ENCODE measurements at regions not wholly inside any gene's neighbourhood (a gene's known extent, or its start where the extent isn't known, plus 50 kb on each side); places are given as distances from the start of the nearest gene placed in this dataset.

DNA sequence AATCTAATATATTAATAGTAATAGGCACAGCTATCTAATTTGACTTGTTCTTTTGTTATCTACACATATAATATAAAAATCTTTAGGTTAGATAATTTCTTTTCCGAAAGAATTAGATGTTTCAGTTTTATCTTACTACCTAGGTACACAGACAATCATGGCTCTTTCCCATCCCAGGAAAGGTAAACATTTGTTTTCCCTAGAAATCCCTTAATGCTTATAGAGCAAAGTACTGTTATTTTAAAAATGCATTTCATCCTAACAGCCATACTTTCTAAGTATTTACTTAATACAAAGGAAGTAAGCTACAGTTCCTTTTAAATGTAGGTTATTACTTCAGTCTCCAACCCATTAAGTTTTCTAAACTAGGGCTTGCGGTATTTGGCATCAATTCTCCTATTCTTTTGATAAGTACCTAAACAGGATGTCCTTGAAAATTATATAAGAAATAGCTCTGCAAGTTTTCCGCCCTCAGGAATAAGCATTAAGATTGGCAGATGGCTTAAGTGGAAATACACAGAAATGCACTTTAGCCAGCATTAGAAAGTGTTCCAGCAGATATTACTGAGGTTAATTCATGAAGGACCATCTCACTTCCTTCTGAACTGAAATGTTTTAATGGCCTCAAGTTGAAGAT, 616.2 kb upstream of the SPRY2 start:
- H3K36me3 ChIP-seq (ENCODE audit: insufficient read depth, low read length), result no peaks in the 10 kb centered on the region
- no peaks in the 10 kb centered on the region for H3K9me3 ChIP-seq (ENCODE audit: low read depth, low read length)
- DNase-seq (ENCODE audit: low read depth, low spot score), result no peak
- no peak overlapping the region for H3K27ac ChIP-seq
- TF ChIP-seq POLR2AphosphoS5 (IDR thresholded peaks at IDR 0.05; ENCODE audit: borderline replicate concordance, low read depth, low read length) (no peak), FOXP2 (optimal IDR thresholded peaks at IDR 0.05; ENCODE audit: control extremely low read depth, extremely low read length, insufficient read depth) (no peak), EZH2 (IDR thresholded peaks at IDR 0.05) (no peak)
- H3K4me3 ChIP-seq, result no peak overlapping the region
- H3K9ac ChIP-seq (ENCODE audit: insufficient read length), result no peak overlapping the region

DNA sequence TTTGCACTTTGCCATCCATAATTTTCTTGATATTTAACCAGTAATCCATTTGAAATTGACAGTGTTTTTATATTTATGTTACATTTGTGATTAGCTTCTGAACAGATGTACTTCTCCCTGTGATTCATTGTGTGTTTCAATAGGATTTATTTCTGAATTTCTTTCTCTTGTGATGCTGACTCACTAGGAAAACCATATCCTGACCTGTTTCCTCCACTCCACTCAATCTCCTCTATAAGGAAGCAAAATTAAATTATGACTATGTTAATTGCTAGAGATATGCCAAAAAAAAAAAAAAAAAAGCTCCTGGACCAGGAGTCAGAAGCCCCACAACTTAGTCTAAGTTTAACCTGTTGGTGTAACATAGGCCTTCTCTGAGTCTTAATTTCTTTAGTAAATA, 614.6 kb upstream of the SPRY2 start:
- no peak overlapping the region for H3K27ac ChIP-seq
- H3K4me3 ChIP-seq, result no peak overlapping the region
- no peak for DNase-seq (ENCODE audit: low read depth, low spot score)
- no peak for TF ChIP-seq POLR2AphosphoS5 (IDR thresholded peaks at IDR 0.05; ENCODE audit: borderline replicate concordance, low read depth, low read length)
- TF ChIP-seq FOXP2 (optimal IDR thresholded peaks at IDR 0.05; ENCODE audit: control extremely low read depth, extremely low read length, insufficient read depth), result no peak
- no peak for TF ChIP-seq EZH2 (IDR thresholded peaks at IDR 0.05)
- no peaks in the 10 kb centered on the region for H3K9me3 ChIP-seq (ENCODE audit: low read depth, low read length)
- H3K9ac ChIP-seq (ENCODE audit: insufficient read length), result no peak overlapping the region
- H3K36me3 ChIP-seq (ENCODE audit: insufficient read depth, low read length), result no peaks in the 10 kb centered on the region

DNA sequence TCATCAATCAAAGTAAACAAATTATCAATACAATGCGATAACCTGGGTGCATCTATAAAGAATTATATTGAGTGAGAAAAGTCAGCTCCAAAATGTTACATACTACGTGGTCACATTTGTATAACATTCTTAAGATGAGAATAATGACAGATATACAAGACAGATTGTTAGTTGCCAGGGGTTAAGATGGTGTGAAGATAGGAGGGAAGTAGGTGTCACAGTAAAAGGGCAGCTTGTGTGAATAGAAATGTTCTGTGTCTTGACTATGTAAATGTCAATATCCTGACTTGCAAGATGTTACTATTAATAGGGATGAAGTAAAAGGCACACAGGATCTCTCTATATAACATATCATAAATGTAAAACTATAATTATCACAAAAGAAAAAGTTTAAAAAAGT, 611.2 kb upstream of the SPRY2 start:
- DNase-seq (ENCODE audit: low read depth, low spot score), result no peak
- TF ChIP-seq FOXP2 (optimal IDR thresholded peaks at IDR 0.05; ENCODE audit: control extremely low read depth, extremely low read length, insufficient read depth), result no peak
- TF ChIP-seq POLR2AphosphoS5 (IDR thresholded peaks at IDR 0.05; ENCODE audit: borderline replicate concordance, low read depth, low read length), result no peak
- TF ChIP-seq EZH2 (IDR thresholded peaks at IDR 0.05), result no peak
- Histone ChIP-seq H3K9me3 (ENCODE audit: low read depth, low read length) (no peaks in the 10 kb centered on the region), H3K27ac (no peak overlapping the region), H3K9ac (ENCODE audit: insufficient read length) (no peak overlapping the region), H3K4me3 (no peak overlapping the region), H3K36me3 (ENCODE audit: insufficient read depth, low read length) (no peaks in the 10 kb centered on the region)

DNA sequence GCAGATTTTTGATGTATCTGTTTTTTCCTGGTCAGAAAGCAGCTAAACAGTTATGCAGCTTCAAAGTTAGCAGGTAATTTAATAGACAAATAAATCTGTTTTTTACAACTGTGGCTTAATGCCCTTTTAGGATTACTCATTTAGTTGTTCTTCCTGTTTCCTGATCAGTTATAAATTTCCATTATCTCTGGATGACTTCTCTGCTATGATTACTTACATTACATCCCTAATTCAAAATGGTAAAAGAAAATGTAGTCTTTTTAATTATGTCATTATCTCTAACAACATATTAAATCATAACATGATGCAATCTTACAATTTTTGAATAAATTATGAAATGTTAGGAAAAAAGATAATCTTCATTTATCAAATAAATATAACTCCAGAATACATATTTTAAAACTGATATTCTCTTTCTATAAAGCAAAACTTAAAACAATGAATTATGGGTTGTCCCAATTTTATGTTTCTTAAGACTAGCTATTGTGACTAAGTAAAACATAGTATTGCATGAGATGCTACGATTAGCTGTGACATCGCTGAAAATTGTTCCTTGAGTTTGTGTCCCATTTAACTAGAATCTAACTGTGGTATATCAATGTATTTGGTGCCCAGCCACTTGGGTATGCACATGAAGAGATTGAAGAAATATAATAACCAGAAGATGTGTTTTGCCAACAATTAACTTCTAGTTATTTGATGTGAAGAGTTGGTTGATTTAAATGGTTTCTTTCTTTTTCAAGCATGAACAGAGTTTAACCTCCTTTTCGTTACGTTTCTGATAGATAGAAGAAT, 605.3 kb upstream of the SPRY2 start:
- H3K27ac ChIP-seq, result no peak overlapping the region
- no peaks in the 10 kb centered on the region for H3K9me3 ChIP-seq (ENCODE audit: low read depth, low read length)
- DNase-seq (ENCODE audit: low read depth, low spot score), result no peak
- H3K9ac ChIP-seq (ENCODE audit: insufficient read length), result no peak overlapping the region
- no peaks in the 10 kb centered on the region for H3K36me3 ChIP-seq (ENCODE audit: insufficient read depth, low read length)
- no peak for TF ChIP-seq EZH2 (IDR thresholded peaks at IDR 0.05)
- no peak for TF ChIP-seq FOXP2 (optimal IDR thresholded peaks at IDR 0.05; ENCODE audit: control extremely low read depth, extremely low read length, insufficient read depth)
- no peak for TF ChIP-seq POLR2AphosphoS5 (IDR thresholded peaks at IDR 0.05; ENCODE audit: borderline replicate concordance, low read depth, low read length)
- H3K4me3 ChIP-seq, result no peak overlapping the region

DNA sequence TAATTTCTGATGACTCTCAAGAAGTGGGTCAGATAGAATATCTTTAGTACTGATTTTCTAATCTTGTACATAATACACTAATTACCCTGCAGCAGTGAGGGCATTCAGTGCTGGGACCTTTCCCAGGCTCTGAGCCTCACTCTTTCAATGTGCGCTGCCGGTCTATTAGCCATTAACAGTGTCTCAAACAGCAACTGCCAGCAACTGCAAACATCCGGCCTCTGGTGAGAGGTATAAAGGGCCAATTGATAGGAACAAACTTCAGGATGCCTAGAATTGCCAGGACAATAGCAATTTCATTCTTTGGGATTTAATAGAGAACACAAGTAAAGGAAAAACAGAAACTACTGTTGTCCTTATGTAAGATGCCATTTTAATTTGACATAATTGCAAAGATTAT, 604.4 kb upstream of the SPRY2 start:
- H3K9me3 ChIP-seq (ENCODE audit: low read depth, low read length), result no peaks in the 10 kb centered on the region
- no peak overlapping the region for H3K27ac ChIP-seq
- no peak for DNase-seq (ENCODE audit: low read depth, low spot score)
- no peaks in the 10 kb centered on the region for H3K36me3 ChIP-seq (ENCODE audit: insufficient read depth, low read length)
- no peak overlapping the region for H3K4me3 ChIP-seq
- H3K9ac ChIP-seq (ENCODE audit: insufficient read length), result no peak overlapping the region
- TF ChIP-seq EZH2 (IDR thresholded peaks at IDR 0.05) (no peak), FOXP2 (optimal IDR thresholded peaks at IDR 0.05; ENCODE audit: control extremely low read depth, extremely low read length, insufficient read depth) (no peak), POLR2AphosphoS5 (IDR thresholded peaks at IDR 0.05; ENCODE audit: borderline replicate concordance, low read depth, low read length) (no peak)

DNA sequence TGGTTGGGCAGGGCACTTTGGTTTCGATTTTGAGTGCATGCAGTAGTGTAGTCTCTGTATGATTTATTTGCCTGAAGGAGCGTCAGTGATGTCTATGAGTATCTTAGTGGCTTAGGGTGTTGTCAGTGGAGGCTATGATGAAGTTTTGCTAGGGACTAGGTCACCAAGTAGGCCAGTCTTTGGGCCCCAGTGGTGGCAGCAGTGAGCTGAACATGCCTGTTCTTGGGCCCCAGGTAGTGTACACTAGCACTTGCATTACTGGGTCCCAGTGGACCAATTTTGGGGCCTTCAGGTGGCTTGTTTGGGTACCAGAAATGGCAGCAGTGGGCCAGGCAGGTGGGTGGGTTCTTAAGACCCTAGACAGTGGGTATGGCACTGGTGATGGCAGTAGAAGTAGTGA, 598.7 kb upstream of the SPRY2 start:
- TF ChIP-seq FOXP2 (optimal IDR thresholded peaks at IDR 0.05; ENCODE audit: control extremely low read depth, extremely low read length, insufficient read depth) (no peak), EZH2 (IDR thresholded peaks at IDR 0.05) (no peak), POLR2AphosphoS5 (IDR thresholded peaks at IDR 0.05; ENCODE audit: borderline replicate concordance, low read depth, low read length) (no peak)
- no peak overlapping the region for H3K9ac ChIP-seq (ENCODE audit: insufficient read length)
- no peaks in the 10 kb centered on the region for H3K36me3 ChIP-seq (ENCODE audit: insufficient read depth, low read length)
- no peaks in the 10 kb centered on the region for H3K9me3 ChIP-seq (ENCODE audit: low read depth, low read length)
- no peak overlapping the region for H3K27ac ChIP-seq
- no peak for DNase-seq (ENCODE audit: low read depth, low spot score)
- H3K4me3 ChIP-seq, result no peak overlapping the region

DNA sequence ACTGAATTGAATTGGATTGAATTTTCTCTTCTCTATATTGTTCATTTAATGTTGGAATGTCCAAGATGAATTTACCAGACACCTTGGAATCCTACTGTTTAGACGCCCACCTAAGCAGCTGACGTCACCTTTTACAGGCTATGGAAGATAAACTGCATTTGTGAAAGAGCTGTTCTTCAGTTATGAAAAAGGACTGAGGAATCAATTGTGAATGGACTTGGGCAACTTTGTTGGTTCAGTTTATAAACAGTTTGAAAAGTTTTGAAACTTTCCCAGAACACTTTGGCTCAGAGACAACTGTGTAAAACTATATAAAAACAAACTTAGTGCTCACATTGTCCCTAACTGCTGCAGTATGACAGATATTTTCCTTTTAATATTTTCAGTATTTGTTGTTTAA, 590.8 kb upstream of the SPRY2 start:
- Histone ChIP-seq H3K36me3 (ENCODE audit: insufficient read depth, low read length) (no peaks in the 10 kb centered on the region), H3K9ac (ENCODE audit: insufficient read length) (no peak overlapping the region), H3K27ac (no peak overlapping the region), H3K4me3 (no peak overlapping the region), H3K9me3 (ENCODE audit: low read depth, low read length) (no peaks in the 10 kb centered on the region)
- TF ChIP-seq EZH2 (IDR thresholded peaks at IDR 0.05) (no peak), FOXP2 (optimal IDR thresholded peaks at IDR 0.05; ENCODE audit: control extremely low read depth, extremely low read length, insufficient read depth) (no peak), POLR2AphosphoS5 (IDR thresholded peaks at IDR 0.05; ENCODE audit: borderline replicate concordance, low read depth, low read length) (no peak)
- no peak for DNase-seq (ENCODE audit: low read depth, low spot score)

DNA sequence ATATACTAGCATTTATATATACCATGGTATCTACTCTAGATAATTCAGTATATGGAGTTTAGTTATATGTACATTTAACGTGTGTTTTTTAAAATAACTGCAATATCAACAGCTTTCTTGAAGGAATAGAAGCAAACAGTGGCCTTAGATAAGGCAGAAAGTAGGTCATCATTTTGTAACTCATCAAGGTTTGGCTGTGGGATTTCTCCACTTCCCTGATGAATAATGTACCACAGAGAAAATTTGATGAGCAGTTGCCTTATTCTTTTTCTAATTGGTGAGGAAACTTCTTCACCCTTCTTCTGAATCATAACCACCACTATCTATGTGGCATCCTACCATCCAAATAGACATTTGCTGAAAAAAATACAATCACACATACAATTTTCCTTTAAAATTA, 590.2 kb upstream of the SPRY2 start:
- no peaks in the 10 kb centered on the region for H3K36me3 ChIP-seq (ENCODE audit: insufficient read depth, low read length)
- H3K27ac ChIP-seq, result no peak overlapping the region
- no peak for DNase-seq (ENCODE audit: low read depth, low spot score)
- no peak overlapping the region for H3K4me3 ChIP-seq
- no peak for TF ChIP-seq EZH2 (IDR thresholded peaks at IDR 0.05)
- no peak for TF ChIP-seq FOXP2 (optimal IDR thresholded peaks at IDR 0.05; ENCODE audit: control extremely low read depth, extremely low read length, insufficient read depth)
- TF ChIP-seq POLR2AphosphoS5 (IDR thresholded peaks at IDR 0.05; ENCODE audit: borderline replicate concordance, low read depth, low read length), result no peak
- H3K9me3 ChIP-seq (ENCODE audit: low read depth, low read length), result no peaks in the 10 kb centered on the region
- H3K9ac ChIP-seq (ENCODE audit: insufficient read length), result no peak overlapping the region

All from SK-N-MC (cell line).